ENCODE measurements at regions not wholly inside any gene's neighbourhood (a gene's known extent, or its start where the extent isn't known, plus 50 kb on each side); places are given as distances from the start of the nearest gene placed in this dataset.

DNA sequence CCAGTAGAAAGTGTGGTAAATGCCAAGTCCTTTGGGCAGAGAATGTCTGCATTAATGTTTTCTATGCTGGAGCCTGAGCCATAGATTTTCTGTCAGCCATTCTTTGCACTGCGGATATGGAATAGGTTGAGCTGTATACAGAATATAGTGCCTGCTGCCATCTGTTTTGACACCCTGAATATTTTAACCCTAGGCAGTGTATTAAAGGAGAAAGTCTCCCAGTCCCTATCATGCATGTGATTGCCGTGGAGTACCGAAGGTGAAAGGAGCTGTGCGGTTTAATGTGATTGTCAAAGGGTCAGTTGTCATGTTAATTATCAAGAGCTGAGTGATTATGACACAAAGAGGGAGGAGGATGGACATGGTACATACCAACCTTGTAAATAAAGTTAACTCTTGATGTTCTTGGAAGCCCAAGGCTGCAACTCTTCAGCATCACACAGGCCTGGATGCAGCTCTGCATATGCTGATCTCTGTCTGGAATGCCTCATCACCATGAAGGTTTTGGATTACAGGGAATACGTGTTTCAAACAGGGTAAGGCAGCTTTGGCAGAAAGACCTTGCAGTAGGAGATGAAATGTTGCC, 247.1 kb upstream of the ELAVL2 start:
- TF ChIP-seq NFRKB (IDR thresholded peaks at IDR 0.05) (no peak), YY1 (IDR thresholded peaks at IDR 0.05; ENCODE audit: insufficient read depth, insufficient replicate concordance, low read depth, low read length) (no peak), CENPX (CRISPR knock-in tag; IDR thresholded peaks at IDR 0.05) (no peak)
